H1 (cell line): ENCODE measurements at regions not wholly inside any gene's neighbourhood (a gene's known extent, or its start where the extent isn't known, plus 50 kb on each side); places are given as distances from the start of the nearest gene placed in this dataset.

Experiments
- CTCF ChIA-PET: fragments of 300-600 bp; sonication (Branson Sonifier 250); formaldehyde crosslinking; loops from one replicate; lab custom pipeline; 2021; ENCODE audit not compliant: partially characterized antibody; lab: Charles Lee
- POLR2A ChIA-PET: fragments of 300-600 bp; sonication (Branson Sonifier 250); formaldehyde crosslinking; loops from one replicate; lab custom pipeline; 2021; ENCODE audit warnings: inconsistent platforms; ENCODE audit not compliant: partially characterized antibody; lab: Charles Lee
- DNase-seq, 2 experiments: peaks; one replicate each; pipeline versions ENCODE4 v3.0.0 to v3.0.0-alpha.2; 2010 to 2022; ENCODE audit warnings: low spot score in 2 of 2, low read depth in 1 of 2, mixed read lengths in 1 of 2
- FAIRE-seq: peaks from 2 replicates; lab custom pipeline; 2011; peaks lifted over from hg19 to GRCh38; lab: Jason Lieb, UNC
- H2AFZ ChIP-seq: 2 replicates; pipeline ENCODE4 v1.8.1; 2012; ENCODE audit warnings: low read length, inconsistent platforms
- H2AK5ac ChIP-seq: 2 replicates; pipeline ENCODE4 v1.6.1; 2013; ENCODE audit warnings: low read depth, low read length
- H2BK120ac ChIP-seq: replicated peaks from 2 replicates; pipeline ENCODE3; 2013; ENCODE audit warnings: low read depth, low read length, inconsistent platforms
- H2BK12ac ChIP-seq: 2 replicates; pipeline ENCODE4 v1.6.1; 2013; ENCODE audit warnings: low read depth, low read length
- H2BK15ac ChIP-seq: 2 replicates; pipeline ENCODE4 v1.6.1; 2013; ENCODE audit warnings: low read length
- H2BK20ac ChIP-seq: 2 replicates; pipeline ENCODE4 v1.6.1; 2013; ENCODE audit warnings: low read length
- H2BK5ac ChIP-seq: 2 replicates; pipeline ENCODE4 v1.6.1; 2013; ENCODE audit warnings: low read depth, low read length
- H3K14ac ChIP-seq: 2 replicates; pipeline ENCODE4 v1.6.1; 2013; ENCODE audit warnings: inconsistent platforms; ENCODE audit not compliant: insufficient read length
- H3K18ac ChIP-seq: 2 replicates; pipeline ENCODE4 v1.6.1; 2013; ENCODE audit warnings: low read length; ENCODE audit errors: extremely low read depth
- H3K23ac ChIP-seq: 2 replicates; pipeline ENCODE4 v1.6.1; 2013; ENCODE audit warnings: inconsistent platforms; ENCODE audit not compliant: insufficient read length
- H3K23me2 ChIP-seq: 2 replicates; pipeline ENCODE4 v1.6.1; 2013; ENCODE audit warnings: low read depth, low read length
- H3K27ac ChIP-seq: 2 replicates; pipeline ENCODE4 v1.6.1; 2011; ENCODE audit warnings: low read depth, low read length, inconsistent platforms
- H3K27me3 ChIP-seq, 4 experiments: replicated peaks in 1 of 4; 1 replicate in 1 of 4; 2 replicates in 3 of 4; pipeline versions ENCODE4 v1.6.1 to v1.8.1; 2011 to 2013; ENCODE audit warnings: low read length in 3 of 4, mild to moderate bottlenecking in 3 of 4, inconsistent platforms in 2 of 4, mixed read lengths in 2 of 4, moderate library complexity in 1 of 4; ENCODE audit not compliant: control insufficient read depth in 3 of 4, insufficient read depth in 3 of 4; ENCODE audit errors: extremely low read depth in 1 of 4
- H3K36me3 ChIP-seq, 4 experiments: 2 replicates each; pipeline versions ENCODE4 v1.6.1 to v1.8.1; 2011 to 2013; ENCODE audit warnings: mild to moderate bottlenecking in 4 of 4, low read length in 3 of 4, moderate library complexity in 2 of 4, control low read depth in 1 of 4, inconsistent platforms in 1 of 4; ENCODE audit not compliant: insufficient read depth in 4 of 4, control insufficient read depth in 2 of 4
- H3K4ac ChIP-seq: replicated peaks from 2 replicates; pipeline ENCODE3; 2013; ENCODE audit warnings: low read length, low read depth, mixed read lengths, inconsistent platforms; ENCODE audit not compliant: insufficient read length
- H3K4me1 ChIP-seq, 4 experiments: replicated peaks in 1 of 4; 1 replicate in 1 of 4; 2 replicates in 3 of 4; pipeline versions ENCODE4 v1.6.1 to v1.8.1; 2011 to 2013; ENCODE audit warnings: low read length in 3 of 4, inconsistent platforms in 2 of 4, mixed read lengths in 1 of 4; ENCODE audit not compliant: insufficient read depth in 4 of 4, control insufficient read depth in 3 of 4
- H3K4me2 ChIP-seq, 2 experiments: 2 replicates each; pipeline versions ENCODE4 v1.6.1 to v1.8.1; 2011 to 2013; ENCODE audit warnings: low read depth in 2 of 2, low read length in 2 of 2, control low read depth in 1 of 2, inconsistent platforms in 1 of 2, mild to moderate bottlenecking in 1 of 2; ENCODE audit not compliant: insufficient read depth in 1 of 2
- H3K4me3 ChIP-seq, 4 experiments: fragments of 200-600, 300-600 bp in 1 of 4; sonication (generic), shearing (Covaris generic), sonication (Bioruptor Twin) in 1 of 4; 2 replicates each; pipeline versions ENCODE4 v1.5.1 to v1.8.1; 2011 to 2016; ENCODE audit warnings: low read length in 4 of 4, low read depth in 3 of 4, control low read depth in 2 of 4, inconsistent platforms in 2 of 4, mild to moderate bottlenecking in 2 of 4, mixed read lengths in 1 of 4, moderate library complexity in 1 of 4; ENCODE audit not compliant: insufficient read depth in 2 of 4; ENCODE audit errors: extremely low read depth in 1 of 4
- H3K56ac ChIP-seq: replicated peaks from 2 replicates; pipeline ENCODE3; 2013; ENCODE audit warnings: low read depth, mild to moderate bottlenecking, mixed read lengths, low read length, inconsistent platforms; ENCODE audit not compliant: insufficient read length
- H3K79me1 ChIP-seq: 2 replicates; pipeline ENCODE4 v1.6.1; 2013; ENCODE audit warnings: low read depth, low read length, control low read depth
- H3K79me2 ChIP-seq, 2 experiments: 2 replicates each; pipeline versions ENCODE4 v1.6.1 to v1.8.1; 2012 to 2013; ENCODE audit warnings: low read length in 2 of 2, mild to moderate bottlenecking in 2 of 2, inconsistent platforms in 1 of 2; ENCODE audit not compliant: insufficient read depth in 2 of 2, control insufficient read depth in 1 of 2
- H3K9ac ChIP-seq, 4 experiments: replicated peaks in 1 of 4; 1 replicate in 1 of 4; 2 replicates in 3 of 4; pipeline versions ENCODE4 v1.6.1 to v1.8.1; 2011 to 2013; ENCODE audit warnings: low read depth in 3 of 4, low read length in 3 of 4, control low read depth in 2 of 4, mild to moderate bottlenecking in 2 of 4, moderate library complexity in 2 of 4, inconsistent platforms in 1 of 4; ENCODE audit errors: extremely low read depth in 1 of 4
- H3K9me3 ChIP-seq, 2 experiments: 2 replicates each; pipeline versions ENCODE4 v1.6.1 to v1.8.1; 2012 to 2013; ENCODE audit warnings: mild to moderate bottlenecking in 2 of 2, moderate library complexity in 2 of 2, control low read depth in 1 of 2, inconsistent platforms in 1 of 2, low read depth in 1 of 2, low read length in 1 of 2, mixed read lengths in 1 of 2; ENCODE audit not compliant: insufficient read depth in 2 of 2
- H4K20me1 ChIP-seq, 2 experiments: replicated peaks in 1 of 2; 2 replicates each; pipeline versions ENCODE3 to v1.8.1; 2011 to 2013; ENCODE audit warnings: inconsistent platforms in 2 of 2, low read length in 2 of 2, mild to moderate bottlenecking in 1 of 2; ENCODE audit not compliant: insufficient read depth in 2 of 2, control insufficient read depth in 1 of 2
- H4K5ac ChIP-seq: 2 replicates; pipeline ENCODE4 v1.6.1; 2013; ENCODE audit warnings: low read length, low read depth, mixed read lengths, inconsistent platforms; ENCODE audit not compliant: insufficient read length
- H4K8ac ChIP-seq: 2 replicates; pipeline ENCODE4 v1.8.0; 2013; ENCODE audit warnings: mild to moderate bottlenecking, moderate library complexity, low read length, inconsistent platforms; ENCODE audit not compliant: insufficient read depth; ENCODE audit errors: extremely low read depth
- H4K91ac ChIP-seq: replicated peaks from 2 replicates; pipeline ENCODE3; 2013; ENCODE audit warnings: low read length, mixed read lengths, inconsistent platforms; ENCODE audit not compliant: insufficient read length
- ASH2L ChIP-seq: fragments of 200-600, 300-600 bp; sonication (generic); IDR thresholded peaks from one replicate; pipeline ENCODE4 v1.7.1; 2017; ENCODE audit warnings: low read length
- CHD2 ChIP-seq: IDR thresholded peaks from 2 replicates; pipeline ENCODE4 v1.6.1; 2012; ENCODE audit warnings: low read length, improper control_type of control experiment
- EGR1 ChIP-seq: IDR thresholded peaks from 2 replicates; pipeline ENCODE4 v1.6.1; 2011; ENCODE audit warnings: low read depth, low read length, borderline replicate concordance
- EP300 ChIP-seq, 2 experiments: IDR thresholded peaks; 1 replicate in 1 of 2; 2 replicates in 1 of 2; pipeline ENCODE4 v1.6.1; 2011 to 2012; ENCODE audit warnings: low read depth in 2 of 2, low read length in 2 of 2, mild to moderate bottlenecking in 2 of 2, borderline replicate concordance in 1 of 2, inconsistent platforms in 1 of 2, moderate library complexity in 1 of 2
- EZH2 ChIP-seq: fragments of 200-600 bp; sonication (generic); IDR thresholded peaks from 2 replicates; pipeline ENCODE4 v1.7.1; 2012; ENCODE audit warnings: low read depth, mild to moderate bottlenecking, moderate library complexity, low read length, inconsistent platforms; ENCODE audit not compliant: severe bottlenecking
- GTF2F1 ChIP-seq: IDR thresholded peaks from 2 replicates; pipeline ENCODE4 v1.6.1; 2012; ENCODE audit warnings: low read depth, low read length, improper control_type of control experiment, borderline replicate concordance
- HDAC2 ChIP-seq, 2 experiments: fragments of 300-600 bp in 1 of 2; sonication (generic) in 1 of 2; IDR thresholded peaks; 2 replicates each; pipeline ENCODE4 v1.6.1; 2011 to 2012; ENCODE audit warnings: low read depth in 2 of 2, low read length in 2 of 2, mild to moderate bottlenecking in 2 of 2, moderate library complexity in 2 of 2, borderline replicate concordance in 1 of 2, inconsistent platforms in 1 of 2
- JUND ChIP-seq: IDR thresholded peaks from 2 replicates; pipeline ENCODE4 v1.6.1; 2011; ENCODE audit warnings: mild to moderate bottlenecking, improper control_type of control experiment, low read length
- KDM1A ChIP-seq: fragments of 200-600, 300-600 bp; sonication (generic); IDR thresholded peaks from 2 replicates; pipeline ENCODE4 v1.7.1; 2016; ENCODE audit warnings: mild to moderate bottlenecking, low read length, borderline replicate concordance
- NRF1 ChIP-seq: IDR thresholded peaks from 2 replicates; pipeline ENCODE4 v1.6.1; 2011; ENCODE audit warnings: mild to moderate bottlenecking, low read depth, low read length, improper control_type of control experiment
- POU5F1 ChIP-seq: IDR thresholded peaks from 2 replicates; pipeline ENCODE4 v1.6.1; 2011; ENCODE audit warnings: low read depth, mild to moderate bottlenecking, low read length, moderate library complexity
- SRF ChIP-seq: IDR thresholded peaks from 2 replicates; pipeline ENCODE4 v1.6.1; 2011; ENCODE audit warnings: mild to moderate bottlenecking, low read depth, low read length, moderate library complexity
- TCF12 ChIP-seq: IDR thresholded peaks from 2 replicates; pipeline ENCODE4 v1.6.1; 2011; ENCODE audit warnings: low read depth, mild to moderate bottlenecking, low read length
- WGBS, 2 experiments: shearing (Covaris generic) in 1 of 2; methylation state at CpG; one replicate each; pipeline versions ENCODE4 v1.1.6 to v1.1.7; 2013 to 2015; ENCODE audit warnings: low lambda C conversion rate in 2 of 2, mixed read lengths in 2 of 2, inconsistent platforms in 1 of 2, low coverage in 1 of 2, missing lambda C conversion rate in 1 of 2; ENCODE audit not compliant: insufficient replicate concordance in 2 of 2, insufficient coverage in 1 of 2, insufficient read length in 1 of 2; ENCODE audit errors: extremely low coverage in 1 of 2, missing lambda C conversion rate in 1 of 2; 5-methylcytosine and 5-hydroxymethylcytosine counted together

- H2BK15ac ChIP-seq, result no peak overlapping the region
- no peak overlapping the region for H4K91ac ChIP-seq
- H3K27me3 ChIP-seq, result no peaks in the 10 kb centered on the region
- WGBS, 2 experiments, result 90% methylated on average over 4 of the region's 4 CpGs; no CpG with 5 or more reads in 1 of the 2 experiments
- no peak overlapping the region for H3K14ac ChIP-seq
- no peaks in the 10 kb centered on the region for H3K36me3 ChIP-seq
- H3K23ac ChIP-seq, result no peak overlapping the region
- H3K56ac ChIP-seq, result no peak overlapping the region
- H2AK5ac ChIP-seq, result no peak overlapping the region
- H3K18ac ChIP-seq, result no peak overlapping the region
- no peak for FAIRE-seq
- H3K79me1 ChIP-seq, result no peaks in the 10 kb centered on the region
- H4K8ac ChIP-seq, result no peak overlapping the region
- no peak overlapping the region for H4K5ac ChIP-seq
- H2AFZ ChIP-seq, result no peak overlapping the region
- no peak overlapping the region for H3K4ac ChIP-seq
- CTCF ChIA-PET, result interaction anchor here (1.2 to 1.8 kb wide), 2 partner anchors 12 to 38 kb away, joined by 3 to 5 read pairs; no protein-coding TSS in a partner anchor
- H3K4me1 ChIP-seq, result peaks cover 0 to 5% (median 0%) of the 10 kb centered on the region in 4 experiments; a peak in 1 of 7 replicates
- no peak overlapping the region for H3K9ac ChIP-seq
- no peak overlapping the region for H3K27ac ChIP-seq
- no peak overlapping the region for H3K4me2 ChIP-seq
- H2BK120ac ChIP-seq, result no peak overlapping the region
- no peaks in the 10 kb centered on the region for H3K79me2 ChIP-seq
- no peaks in the 10 kb centered on the region for H3K23me2 ChIP-seq
- no peak overlapping the region for H2BK12ac ChIP-seq
- H2BK20ac ChIP-seq, result no peak overlapping the region
- no peak for DNase-seq
- H3K4me3 ChIP-seq, result no peak overlapping the region
- POLR2A ChIA-PET, result interaction anchor here (1.0 kb wide), 1 partner anchor 14 kb away, joined by 3 read pairs; no protein-coding TSS in a partner anchor
- no peaks in the 10 kb centered on the region for H3K9me3 ChIP-seq
- H4K20me1 ChIP-seq, result no peaks in the 10 kb centered on the region
- no peak overlapping the region for H2BK5ac ChIP-seq
- TF ChIP-seq EP300 (IDR thresholded peaks at IDR 0.05; ENCODE audit: borderline replicate concordance in 1 of 2, low read depth in 2 of 2, low read length in 2 of 2), result no peak
- no peak for TF ChIP-seq ASH2L
- TF ChIP-seq EZH2, result no peak
- no peak for TF ChIP-seq POU5F1
- no peak for TF ChIP-seq KDM1A
- no peak for TF ChIP-seq JUND
- no peak for TF ChIP-seq HDAC2 (IDR thresholded peaks at IDR 0.05; ENCODE audit: borderline replicate concordance in 1 of 2, low read depth in 2 of 2, low read length in 2 of 2)
- TF ChIP-seq SRF, result no peak
- TF ChIP-seq NRF1, result no peak
- no peak for TF ChIP-seq GTF2F1
- no peak for TF ChIP-seq EGR1
- no peak for TF ChIP-seq CHD2
- TF ChIP-seq TCF12, result no peak
Measured at GRCh38 chr12:67427336-67427735, 158.2 kb downstream of the CAND1 start.
